Stromal cell of bone marrow (primary cell): ENCODE measurements at regions not wholly inside any gene's neighbourhood (a gene's known extent, or its start where the extent isn't known, plus 50 kb on each side); places are given as distances from the start of the nearest gene placed in this dataset.
"Not testable (repeated sequence)": the region's sequence is repeated elsewhere in the genome, so short reads cannot be mapped to it uniquely, and the experiment has no call there.

Experiments
- DNase-seq: peaks from one replicate; pipeline ENCODE4 v3.0.0-alpha.2; 2012; ENCODE audit warnings: low read depth

GRCh38 chr3:139113993-139114375 lies 69.3 kb upstream of the PRR23C start:
- DNase-seq = no peak

GRCh38 chr3:139116631-139117030 lies 71.9 kb upstream of the PRR23C start:
- DNase-seq = not testable (repeated sequence)

- no peak for DNase-seq
These were observed 72.5 kb upstream of the PRR23C start for GRCh38 chr3:139117136-139117675.

- no peak for DNase-seq
These were observed 73.4 kb upstream of the PRR23C start for GRCh38 chr3:139117883-139118760.

- DNase-seq = no peak
These were observed 74.1 kb upstream of the PRR23C start for GRCh38 chr3:139118835-139119234.

- no peak for DNase-seq
These were observed 74.8 kb upstream of the PRR23C start for GRCh38 chr3:139119331-139120025.

- peak; percentile 87 for DNase-seq
These were observed 75.7 kb upstream of the PRR23C start for GRCh38 chr3:139120086-139121056.

- DNase-seq = no peak
These were observed 77.0 kb upstream of the PRR23C start for GRCh38 chr3:139121513-139122220.

- no peak for DNase-seq
These were observed 77.5 kb upstream of the PRR23C start for GRCh38 chr3:139122221-139122581.

GRCh38 chr3:139122612-139123011 lies 77.9 kb upstream of the PRR23C start:
- no peak for DNase-seq

- DNase-seq = no peak
These were observed 78.8 kb upstream of the PRR23C start for GRCh38 chr3:139123377-139124095.

GRCh38 chr3:139124197-139124596 lies 79.5 kb upstream of the PRR23C start:
- DNase-seq = no peak

GRCh38 chr3:139127101-139127500 lies 82.4 kb upstream of the PRR23C start:
- DNase-seq = peak; percentile 77

- DNase-seq = not testable (repeated sequence)
These were observed 82.9 kb upstream of the PRR23C start for GRCh38 chr3:139127629-139128028.

- no peak for DNase-seq
These were observed 84.1 kb upstream of the PRR23C start for GRCh38 chr3:139128803-139129202.

- no peak for DNase-seq
These were observed 85.2 kb upstream of the PRR23C start for GRCh38 chr3:139129892-139130291.

GRCh38 chr3:139130390-139131140 lies 85.9 kb upstream of the PRR23C start:
- no peak for DNase-seq

GRCh38 chr3:139131951-139132350 lies 87.3 kb upstream of the PRR23C start:
- DNase-seq = no peak

GRCh38 chr3:139132976-139133375 lies 88.3 kb upstream of the PRR23C start:
- DNase-seq = no peak
